MV-4-11 (cell line): ENCODE measurements at regions not wholly inside any gene's neighbourhood (a gene's known extent, or its start where the extent isn't known, plus 50 kb on each side); places are given as distances from the start of the nearest gene placed in this dataset.

Experiments
- DNase-seq: peaks from one replicate; lab custom pipeline; 2025; lab: John Stamatoyannopoulos, UW

- DNase-seq, result no peak
These were observed 171.4 kb upstream of the CADPS start for GRCh38 chr3:63046580-63046979.

DNA sequence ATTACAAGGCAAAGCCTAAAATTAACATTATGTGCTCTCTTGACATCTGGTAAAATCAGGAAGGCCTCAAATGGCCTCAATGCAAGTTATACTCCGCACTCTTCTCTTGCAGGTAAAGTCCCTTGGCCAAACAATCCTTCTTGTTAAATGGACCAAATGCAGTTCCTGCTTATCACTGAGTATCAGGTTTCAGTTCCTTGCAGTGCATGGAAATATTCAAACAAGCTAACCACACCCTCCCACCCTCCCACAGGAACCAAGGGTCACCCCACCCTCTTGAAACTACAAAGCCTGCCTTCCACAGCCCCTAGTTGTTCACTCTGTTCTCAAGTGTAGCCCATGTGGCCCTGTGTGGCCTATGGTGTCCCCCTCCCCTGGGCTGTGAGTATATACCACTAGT is 171.9 kb upstream of the CADPS start:
- DNase-seq, result no peak

GRCh38 chr3:63048367-63049326 is 173.4 kb upstream of the CADPS start:
- no peak for DNase-seq

GRCh38 chr3:63050548-63051177 is 175.4 kb upstream of the CADPS start:
- no peak for DNase-seq

DNA sequence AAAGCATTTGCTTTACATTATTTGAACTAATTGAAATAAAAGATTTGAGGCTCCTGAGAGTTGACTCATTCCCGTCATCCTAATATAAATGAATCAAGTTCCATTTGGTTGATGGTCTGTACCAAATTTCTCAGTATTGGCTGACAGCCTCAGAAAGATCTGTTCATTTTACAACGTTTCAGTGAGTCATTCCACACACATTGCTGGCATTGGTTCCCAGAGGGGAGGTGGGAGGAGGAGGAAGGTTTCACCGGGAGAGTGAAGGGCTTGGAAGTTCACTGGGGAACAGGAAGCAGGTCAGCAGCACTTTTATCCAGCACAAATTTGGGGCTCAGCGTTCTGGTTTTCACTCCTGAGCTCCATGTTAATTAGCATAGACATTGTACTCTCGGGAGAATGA is 176.7 kb upstream of the CADPS start:
- no peak for DNase-seq

DNA sequence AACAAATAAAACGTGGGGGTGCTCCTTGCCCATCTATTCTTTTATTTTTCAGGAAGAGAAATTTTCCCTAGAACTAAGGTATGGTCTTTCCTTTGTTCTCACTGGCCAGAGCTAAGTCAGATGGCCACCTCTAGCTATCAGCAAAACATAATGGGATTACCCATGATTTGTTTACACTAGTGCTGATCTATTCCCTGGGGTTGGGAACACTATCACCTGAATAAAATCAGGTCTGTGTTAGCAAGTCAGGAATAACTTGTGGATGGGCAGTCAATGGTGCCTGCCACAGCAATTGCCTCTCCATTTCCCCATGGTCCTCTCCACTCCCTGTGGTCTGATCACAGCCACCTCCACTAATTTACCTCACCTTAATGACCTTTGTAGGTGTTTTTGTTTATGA is 181.7 kb upstream of the CADPS start:
- no peak for DNase-seq

DNA sequence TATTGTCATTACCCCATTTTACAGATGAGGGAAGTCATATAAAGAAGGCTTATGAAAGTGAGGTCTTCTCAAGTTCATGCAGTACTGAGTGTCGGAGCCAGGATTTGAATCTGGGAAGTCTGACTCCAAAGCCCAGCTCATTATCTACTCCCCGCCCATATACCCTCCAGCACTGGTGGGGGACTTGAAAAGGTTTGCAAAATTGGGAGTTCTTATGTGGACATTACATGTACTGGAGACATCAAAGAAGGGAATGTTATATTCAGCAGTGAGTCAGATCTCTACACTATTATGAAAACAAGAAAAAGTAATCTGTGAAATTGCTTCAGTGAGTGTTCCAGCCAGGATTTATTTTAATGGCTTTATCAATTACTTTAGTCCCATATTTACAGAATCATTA is 185.2 kb upstream of the CADPS start:
- no peak for DNase-seq

DNA sequence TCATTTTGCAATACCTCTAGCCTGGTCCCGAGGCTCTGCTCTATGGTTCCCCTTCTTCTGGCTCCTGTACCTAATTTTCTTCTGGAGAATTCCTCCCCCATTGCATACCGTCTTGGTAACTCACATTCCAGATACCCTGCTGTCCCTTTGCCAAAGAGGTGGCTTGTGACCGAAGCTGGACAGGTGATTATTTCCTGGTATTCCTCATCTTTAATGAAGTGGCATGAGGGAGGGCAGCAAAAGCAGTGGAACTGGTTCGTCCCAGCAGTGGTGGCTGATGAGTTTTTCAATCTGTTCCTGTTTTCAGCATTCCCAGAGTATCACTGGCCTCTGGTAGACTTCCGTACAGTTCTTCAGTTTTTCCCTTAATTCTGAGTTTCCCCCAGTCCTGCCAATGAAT is 186.2 kb upstream of the CADPS start:
- DNase-seq, result no peak

GRCh38 chr3:63064209-63064755 is 189.1 kb upstream of the CADPS start:
- no peak for DNase-seq

- DNase-seq, result peak; percentile 24
These were observed 192.9 kb upstream of the CADPS start for GRCh38 chr3:63067999-63068645.

- no peak for DNase-seq
These were observed 194.7 kb upstream of the CADPS start for GRCh38 chr3:63069806-63070475.

DNA sequence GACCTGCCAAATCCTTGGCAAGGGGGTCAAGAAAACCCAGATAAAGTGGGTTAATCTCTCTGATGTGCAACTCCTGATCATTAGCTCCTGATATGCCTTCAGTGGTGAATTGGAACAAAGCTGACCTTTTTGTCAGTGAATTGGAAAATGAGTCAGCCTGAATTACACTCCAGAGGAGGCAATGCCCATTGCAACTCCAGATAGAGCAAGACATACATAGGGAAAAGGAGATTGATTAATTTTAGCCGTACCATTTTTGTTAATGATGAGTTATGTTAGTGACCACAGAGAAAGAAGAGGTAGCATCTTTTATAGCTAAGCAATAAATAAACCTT is 195.2 kb upstream of the CADPS start:
- no peak for DNase-seq

DNA sequence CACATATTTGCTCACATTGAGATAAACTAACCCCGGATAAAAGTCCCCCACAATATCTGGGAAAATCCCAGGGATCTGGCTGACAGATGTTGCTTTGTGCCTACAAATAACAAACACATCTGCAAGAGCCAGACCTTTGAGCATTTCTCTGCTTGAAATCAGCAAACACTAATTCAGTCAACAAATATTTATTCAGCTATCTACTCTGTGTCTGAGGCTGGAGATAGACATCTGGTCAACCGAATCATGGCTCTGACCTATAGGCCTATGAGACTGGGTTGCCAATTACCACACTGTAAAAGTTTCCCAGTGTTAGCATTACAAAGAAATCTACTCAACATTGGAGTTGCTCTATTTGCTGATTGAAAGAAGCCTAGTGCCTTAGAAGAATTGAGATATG is 201.1 kb upstream of the CADPS start:
- DNase-seq, result no peak

DNA sequence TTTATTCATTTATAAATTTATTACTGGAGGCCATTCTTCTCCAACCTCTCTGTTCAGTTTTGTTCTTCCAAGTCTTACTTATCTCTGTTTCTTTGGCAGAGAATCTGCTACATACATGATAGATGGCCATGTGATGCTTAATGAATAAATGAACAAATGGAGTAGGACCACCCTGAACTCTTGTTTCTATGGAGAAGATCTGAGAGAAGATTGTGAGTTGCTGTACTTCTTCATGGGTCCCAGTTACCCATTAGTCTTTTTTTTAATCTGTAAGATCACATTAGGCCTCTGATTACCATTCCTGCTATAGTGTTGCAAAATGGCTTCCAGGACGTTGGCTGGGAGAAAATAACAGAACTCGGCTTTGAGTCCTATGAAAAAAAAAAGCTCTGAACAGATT is 191.9 kb upstream of the SYNPR start:
- DNase-seq, result no peak

- no peak for DNase-seq
These were observed 188.9 kb upstream of the SYNPR start for GRCh38 chr3:63089007-63089750.

DNA sequence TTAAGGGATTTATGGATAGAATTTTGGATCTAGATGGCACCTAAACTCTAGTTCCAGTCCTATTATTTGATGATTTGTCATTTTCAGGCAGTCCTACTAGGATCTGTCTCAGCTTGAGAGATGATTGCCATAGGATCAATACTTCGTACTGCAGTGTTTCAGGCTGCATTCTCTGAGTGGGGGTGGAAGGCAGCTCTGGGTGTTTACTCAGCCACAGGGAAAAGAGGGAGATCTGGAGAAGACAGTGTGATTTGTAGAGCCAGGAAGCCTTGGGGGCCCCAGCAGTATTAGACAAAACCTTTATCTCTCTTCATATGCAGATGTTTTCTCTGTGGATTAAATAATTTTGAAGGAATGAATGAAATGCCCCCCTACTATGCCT is 188.4 kb upstream of the SYNPR start:
- no peak for DNase-seq

DNA sequence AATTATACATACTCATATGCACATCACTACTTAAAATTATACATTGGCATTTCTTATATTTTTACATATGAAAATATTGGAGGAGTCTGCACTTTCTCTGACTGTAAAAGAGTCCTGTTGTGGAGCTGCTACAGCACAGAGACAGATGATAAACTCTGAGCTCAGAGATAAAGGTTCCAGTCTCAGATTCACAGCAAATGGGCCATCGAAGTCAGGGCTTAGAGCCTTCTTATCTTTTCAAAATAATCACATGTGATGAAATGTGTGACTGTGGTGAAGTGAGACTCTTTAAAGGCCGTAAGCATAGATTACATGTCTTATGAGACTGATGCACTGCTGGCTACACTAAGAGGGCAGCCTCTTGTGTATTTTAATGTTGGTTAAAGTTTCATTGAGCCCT is 187.5 kb upstream of the SYNPR start:
- no peak for DNase-seq

GRCh38 chr3:63092515-63092914 is 185.6 kb upstream of the SYNPR start:
- DNase-seq, result no peak

- no peak for DNase-seq
These were observed 183.3 kb upstream of the SYNPR start for GRCh38 chr3:63094642-63095408.

DNA sequence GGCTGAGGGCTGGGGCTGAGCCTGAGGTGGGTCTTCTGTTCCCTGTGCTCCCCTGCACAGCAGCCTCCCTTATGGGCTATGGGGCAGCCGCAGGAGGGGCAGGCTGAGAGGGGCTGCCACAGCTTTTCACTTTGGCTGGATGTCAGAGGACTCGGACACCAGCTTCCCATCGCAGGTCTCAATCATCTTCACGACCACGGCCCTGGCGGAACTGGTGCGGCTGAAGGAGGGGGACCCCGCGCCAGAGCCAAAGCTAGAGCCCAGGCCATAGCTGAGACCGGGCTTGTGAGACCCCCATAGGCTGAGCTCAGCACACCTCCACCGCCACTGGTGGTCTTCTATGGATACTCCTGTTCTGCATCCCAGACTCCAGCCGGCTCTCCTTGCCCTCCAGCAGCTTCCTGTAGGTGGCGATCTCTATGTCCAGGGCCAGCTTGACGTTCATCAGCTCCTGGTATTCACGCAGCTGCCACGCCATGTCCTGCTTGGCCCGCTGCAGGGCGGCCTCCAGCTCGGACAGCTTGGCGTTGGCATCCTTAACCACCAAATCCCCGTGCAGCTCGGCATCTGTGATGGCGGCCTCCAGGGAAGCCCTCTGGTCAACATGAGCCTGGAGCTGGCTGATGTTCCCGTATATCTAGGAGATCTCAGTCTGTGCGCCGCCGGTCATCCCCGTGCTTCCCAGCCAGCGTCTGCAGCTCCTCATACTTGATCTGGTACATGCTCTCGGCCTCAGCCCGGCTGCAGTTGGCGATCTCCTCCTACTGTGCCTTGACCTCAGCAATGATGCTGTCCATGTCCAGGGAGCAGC is 181.7 kb upstream of the SYNPR start:
- DNase-seq, result no peak
